GM18505 (cell line): ENCODE measurements at regions not wholly inside any gene's neighbourhood (a gene's known extent, or its start where the extent isn't known, plus 50 kb on each side); places are given as distances from the start of the nearest gene placed in this dataset.

ENCODE experiments used
- ATAC-seq: cut with Tn5 transposase; IDR thresholded peaks from one replicate; pipeline ENCODE4 v1.9.1; 2021; ENCODE audit not compliant: unreplicated experiment
- POLR2A ChIP-seq: IDR thresholded peaks from 4 replicates; pipeline ENCODE4 v1.6.1; 2011; ENCODE audit warnings: borderline replicate concordance; ENCODE audit not compliant: insufficient read depth, insufficient read length; ENCODE audit errors: extremely low read depth

DNA sequence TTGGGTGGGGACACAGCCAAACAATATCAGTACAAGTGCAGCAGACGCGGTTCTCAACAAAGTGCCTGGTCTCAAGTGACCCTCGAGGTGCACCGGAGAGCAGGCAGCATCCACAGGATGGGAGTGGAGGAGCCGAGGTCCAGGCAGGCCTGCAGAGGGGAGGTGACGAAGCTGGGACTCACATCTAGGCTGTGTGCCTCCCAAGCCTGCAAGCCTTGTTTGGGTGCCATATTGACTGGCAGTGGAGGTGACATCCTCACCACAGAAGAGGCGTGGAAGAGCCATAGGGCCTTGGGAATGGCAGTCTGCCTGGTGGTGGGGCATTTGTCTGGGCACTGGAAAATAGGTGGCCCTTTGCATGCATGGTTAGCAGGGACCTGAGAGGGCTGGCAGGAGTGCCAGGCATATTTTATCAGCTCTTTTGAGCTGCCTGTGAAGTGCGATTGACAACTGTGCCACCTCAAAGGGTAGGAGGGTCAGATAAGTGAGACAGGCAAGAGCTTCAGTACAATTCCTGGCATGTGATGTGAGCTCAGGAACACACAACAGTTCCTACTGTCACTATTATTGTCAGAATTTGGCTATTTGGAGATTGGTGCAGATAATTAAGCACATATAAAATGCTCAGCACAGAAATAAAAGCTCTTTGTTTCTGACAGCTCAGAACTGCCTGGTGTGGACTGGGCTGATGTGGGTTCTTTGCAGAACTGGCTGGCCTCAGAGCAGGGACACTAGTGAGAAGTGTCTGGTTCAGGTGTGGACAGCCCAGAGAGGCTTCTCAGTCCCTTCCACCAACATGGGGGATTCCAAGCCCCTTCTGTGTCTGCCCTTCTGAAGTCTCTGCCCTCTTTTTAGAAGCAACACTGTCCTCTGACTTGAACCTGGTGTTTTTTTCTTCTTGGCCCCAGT is 347.6 kb upstream of the AJAP1 start:
- no peak for ATAC-seq
- TF ChIP-seq POLR2A: no peak

- TF ChIP-seq POLR2A: no peak
- no peak for ATAC-seq
Observed at GRCh38 chr1:4307468-4307845, 347.0 kb upstream of the AJAP1 start.

- no peak for ATAC-seq
- TF ChIP-seq POLR2A: no peak
Observed at GRCh38 chr1:4307911-4308545, 346.4 kb upstream of the AJAP1 start.

DNA sequence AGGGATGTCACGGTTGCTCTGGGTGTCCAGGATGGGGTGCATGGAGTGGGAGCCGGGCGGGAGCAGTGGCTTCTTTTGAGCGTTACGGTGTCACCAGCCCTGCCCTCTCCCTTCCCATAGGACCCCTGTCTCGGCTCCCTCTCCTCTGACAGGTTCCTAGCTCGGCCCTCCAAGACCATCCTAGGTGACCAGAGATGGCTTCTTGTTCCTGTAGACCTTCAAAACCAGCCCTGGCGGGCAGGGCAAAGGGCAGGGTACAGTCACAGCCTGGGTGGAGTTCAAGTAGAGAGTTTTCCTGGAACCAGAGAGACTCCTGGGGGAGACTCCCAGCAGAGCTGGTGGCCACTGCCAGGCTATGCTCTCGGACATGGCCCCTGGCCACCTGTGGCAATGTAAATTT is 345.6 kb upstream of the AJAP1 start:
- TF ChIP-seq POLR2A: no peak
- ATAC-seq: no peak

DNA sequence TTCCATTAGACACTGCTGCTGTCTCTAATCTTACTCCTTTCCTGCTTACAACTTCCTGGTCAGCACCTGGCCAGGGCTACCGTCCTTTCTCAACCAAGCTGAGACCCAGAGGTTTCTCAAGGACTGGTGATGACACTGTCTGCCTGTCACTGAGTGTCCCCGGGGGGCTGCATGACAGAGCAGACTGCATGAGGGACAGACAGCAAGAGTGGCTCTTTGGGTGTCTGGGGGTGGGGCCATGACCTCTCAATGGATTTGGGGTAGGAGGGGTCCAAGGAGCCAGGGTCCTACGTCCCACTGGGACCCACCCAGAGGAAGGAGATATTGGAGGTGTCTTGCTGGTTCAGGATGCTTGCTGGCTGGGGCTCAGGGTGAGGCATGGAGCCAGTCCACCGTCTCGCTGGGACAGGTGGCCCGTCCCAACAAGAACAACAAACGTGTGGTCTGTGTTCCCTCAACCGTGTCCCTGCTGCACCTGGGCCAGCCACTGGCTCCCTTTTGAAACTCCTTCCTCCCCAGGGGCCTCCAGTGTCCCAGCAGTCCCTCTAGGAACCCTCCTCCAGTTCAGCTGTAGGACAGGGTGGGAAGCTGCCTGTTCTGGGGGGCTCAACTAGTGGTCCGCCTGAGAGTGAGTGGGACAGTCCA is 344.6 kb upstream of the AJAP1 start:
- no peak for ATAC-seq
- TF ChIP-seq POLR2A: no peak

DNA sequence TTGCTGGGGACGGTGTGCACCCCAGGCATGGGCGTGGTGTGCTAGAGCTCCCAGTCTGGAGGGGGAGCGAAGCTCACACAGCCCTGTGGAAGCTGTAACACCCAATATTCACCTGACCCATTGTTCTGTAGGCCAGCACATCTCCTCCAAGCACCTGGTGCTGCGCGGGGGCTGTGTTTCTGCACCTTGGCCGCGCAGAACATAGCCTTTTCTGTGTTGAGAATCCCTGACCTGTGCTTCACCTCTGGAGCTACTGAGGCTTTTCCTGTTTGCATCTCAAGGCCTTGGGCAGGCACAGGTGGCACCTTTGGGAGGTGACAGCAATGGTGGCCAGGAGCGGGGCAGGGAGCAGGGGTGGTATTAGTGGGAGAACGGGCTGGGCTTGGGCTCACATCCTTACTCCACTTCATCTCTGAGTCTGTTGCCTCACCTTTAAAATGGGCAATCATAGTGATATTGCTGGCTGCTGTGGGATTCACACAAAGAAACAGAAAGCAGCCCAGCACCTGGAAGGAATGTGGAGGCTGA is 343.9 kb upstream of the AJAP1 start:
- ATAC-seq: no peak
- no peak for TF ChIP-seq POLR2A

DNA sequence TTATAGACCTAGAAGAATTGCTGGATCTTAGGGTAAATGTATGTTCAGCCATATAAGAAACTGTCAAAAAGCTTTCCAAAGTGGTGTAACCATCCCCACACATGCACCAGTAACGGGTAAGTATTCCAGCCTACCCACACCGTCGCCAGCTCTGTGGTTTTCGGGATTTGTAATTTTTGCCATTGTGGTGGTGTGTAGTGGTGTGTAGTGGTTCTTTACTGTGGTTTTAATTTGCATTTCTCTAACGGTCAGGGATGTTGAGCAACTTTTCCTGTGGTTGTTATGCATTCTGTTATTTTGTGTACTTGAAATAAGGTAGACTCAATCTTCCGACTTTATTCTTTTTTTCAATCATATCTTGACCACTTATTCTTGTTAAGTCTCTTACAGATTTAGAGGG is 342.4 kb upstream of the AJAP1 start:
- TF ChIP-seq POLR2A: no peak
- ATAC-seq: no peak

GRCh38 chr1:4315202-4315601 is 339.2 kb upstream of the AJAP1 start:
- no peak for ATAC-seq

GRCh38 chr1:4317207-4317606 is 337.2 kb upstream of the AJAP1 start:
- no peak for TF ChIP-seq POLR2A
- no peak for ATAC-seq

More at GRCh38 chr1:4315202-4315601, 339.2 kb upstream of the AJAP1 start:
- TF ChIP-seq POLR2A: no peak

GRCh38 chr1:4318720-4319119 is 335.7 kb upstream of the AJAP1 start:
- ATAC-seq: no peak
- TF ChIP-seq POLR2A: no peak

DNA sequence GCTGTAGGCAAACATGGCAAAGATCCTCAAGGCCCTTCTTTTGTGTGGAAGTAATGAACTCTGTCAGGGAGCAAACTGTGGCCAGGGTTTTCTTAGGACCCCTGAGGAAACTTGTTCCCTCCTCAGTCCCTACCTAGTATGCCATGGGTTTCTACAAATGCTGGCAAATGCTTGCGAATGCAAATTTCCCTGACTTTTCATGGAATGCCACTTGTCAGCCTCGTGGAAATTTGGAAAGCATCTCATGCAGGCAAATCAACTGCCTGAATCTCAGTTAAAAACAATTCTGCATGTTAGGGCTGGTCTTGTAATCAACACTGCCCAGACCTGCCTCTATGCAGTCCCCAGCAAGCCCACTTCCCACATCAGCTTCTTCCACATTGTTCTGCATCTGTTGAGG is 334.9 kb upstream of the AJAP1 start:
- no peak for TF ChIP-seq POLR2A
- ATAC-seq: no peak

DNA sequence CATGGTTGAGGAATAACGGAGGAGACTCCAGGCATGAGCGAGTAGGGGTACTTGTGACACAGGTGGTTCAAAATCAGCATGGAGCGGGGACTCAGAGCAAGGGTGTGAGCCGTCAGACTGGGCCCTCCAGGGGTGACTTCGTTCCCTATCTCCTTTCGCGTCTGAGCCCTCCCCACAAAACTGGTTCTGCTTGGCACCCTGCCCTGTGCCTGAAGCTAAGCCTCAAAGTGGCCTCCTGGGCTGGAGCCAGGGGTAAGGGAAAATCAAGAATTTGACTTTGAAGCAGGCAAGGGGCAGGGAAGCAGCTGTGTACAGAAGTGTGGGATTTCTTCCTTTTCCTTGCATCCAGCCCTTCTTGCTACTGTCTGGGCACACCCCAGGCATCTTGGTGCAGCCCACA is 331.5 kb upstream of the AJAP1 start:
- ATAC-seq: no peak

GRCh38 chr1:4323309-4323708 is 331.1 kb upstream of the AJAP1 start:
- no peak for TF ChIP-seq POLR2A
- ATAC-seq: no peak

More for the DNA sequence above, 331.5 kb upstream of the AJAP1 start:
- no peak for TF ChIP-seq POLR2A

- no peak for TF ChIP-seq POLR2A
- ATAC-seq: no peak
Observed at GRCh38 chr1:4324525-4324924, 329.9 kb upstream of the AJAP1 start.

GRCh38 chr1:4327142-4327541 is 327.3 kb upstream of the AJAP1 start:
- ATAC-seq: no peak
- TF ChIP-seq POLR2A: no peak
